ENCODE measurements at regions not wholly inside any gene's neighbourhood (a gene's known extent, or its start where the extent isn't known, plus 50 kb on each side); places are given as distances from the start of the nearest gene placed in this dataset.

GRCh38 chrX:30504309-30504708 lies 73.3 kb downstream of the TASL start:
- Histone ChIP-seq H3K27ac (ENCODE audit: low read length, poor library complexity, severe bottlenecking) (no peak overlapping the region), H2AK5ac (ENCODE audit: low read length, severe bottlenecking) (no peak overlapping the region), H4K91ac (ENCODE audit: low read length) (no peak overlapping the region), H3K9me3 (ENCODE audit: control insufficient read depth, low read length) (no peaks in the 10 kb centered on the region), H3K18ac (ENCODE audit: low read depth in 1 of 2, low read length in 2 of 2) (no peak overlapping the region), H2BK120ac (ENCODE audit: low read depth, low read length) (no peak overlapping the region), H3K4me3 (ENCODE audit: insufficient read depth in 1 of 2, low read depth in 1 of 2, low read length in 2 of 2) (no peak overlapping the region), H3K14ac (ENCODE audit: low read length in 2 of 2) (no peak overlapping the region), H3K36me3 (ENCODE audit: control insufficient read depth in 1 of 2, insufficient read depth in 2 of 2, low read depth in 1 of 2, low read length in 2 of 2) (no peaks in the 10 kb centered on the region), H4K8ac (ENCODE audit: low read length) (no peak overlapping the region), H3K4me2 (ENCODE audit: low read length, poor library complexity, severe bottlenecking) (no peak overlapping the region), H2AFZ (ENCODE audit: low read depth, low read length) (no peak overlapping the region), H3K4ac (ENCODE audit: low read depth in 1 of 2, low read length in 2 of 2) (no peak overlapping the region), H2BK5ac (ENCODE audit: low read depth, low read length, poor library complexity, severe bottlenecking) (no peak overlapping the region), H3K27me3 (ENCODE audit: control insufficient read depth in 1 of 2, insufficient read depth in 1 of 2, low read length in 2 of 2) (peaks cover 0 to 15% of the 10 kb centered on the region in 2 experiments), H2BK12ac (ENCODE audit: low read length in 2 of 2) (no peak overlapping the region), H3K9ac (ENCODE audit: low read length) (no peak overlapping the region), H3K79me1 (replicated peaks; ENCODE audit: low read length, poor library complexity, severe bottlenecking) (no peaks in the 10 kb centered on the region), H3K23ac (ENCODE audit: low read length in 2 of 2) (no peak overlapping the region), H2BK15ac (ENCODE audit: low read depth, poor library complexity, severe bottlenecking) (no peak overlapping the region), H3K4me1 (ENCODE audit: control insufficient read depth, insufficient read depth, low read depth, low read length) (no peaks in the 10 kb centered on the region)
- WGBS = 4% methylated on average over 2 of the region's 2 CpGs
- peak; percentile 42 for DNase-seq

DNA sequence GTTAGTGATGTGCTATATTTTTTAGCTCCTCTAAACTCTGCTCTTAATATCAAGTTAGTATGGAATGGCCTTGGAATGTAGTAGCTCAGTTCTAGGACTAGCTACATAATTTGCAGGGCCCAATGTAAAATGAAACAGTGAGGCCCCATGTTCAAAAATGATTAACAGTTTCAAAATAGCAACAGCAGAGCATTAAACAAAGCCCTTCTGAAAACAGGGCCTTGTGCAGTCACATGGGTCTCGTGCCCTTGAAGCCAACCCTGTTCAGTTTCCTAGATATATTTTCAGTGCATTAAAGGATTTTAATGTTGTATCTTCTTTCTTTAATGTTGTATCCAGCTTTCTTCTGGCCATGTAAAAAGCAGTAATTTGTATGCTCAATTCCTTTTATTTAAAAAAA lies 82.1 kb downstream of the TASL start:
- Histone ChIP-seq H3K27ac (ENCODE audit: low read length, poor library complexity, severe bottlenecking) (no peak overlapping the region), H3K27me3 (ENCODE audit: control insufficient read depth in 1 of 2, insufficient read depth in 1 of 2, low read length in 2 of 2) (peaks cover 0 to 15% of the 10 kb centered on the region in 2 experiments), H3K18ac (ENCODE audit: low read depth in 1 of 2, low read length in 2 of 2) (no peak overlapping the region), H3K9ac (ENCODE audit: low read length) (no peak overlapping the region), H2AFZ (ENCODE audit: low read depth, low read length) (no peak overlapping the region), H2BK15ac (ENCODE audit: low read depth, poor library complexity, severe bottlenecking) (no peak overlapping the region), H2BK5ac (ENCODE audit: low read depth, low read length, poor library complexity, severe bottlenecking) (no peak overlapping the region), H2AK5ac (ENCODE audit: low read length, severe bottlenecking) (no peak overlapping the region), H3K4me1 (ENCODE audit: control insufficient read depth, insufficient read depth, low read depth, low read length) (no peaks in the 10 kb centered on the region), H4K8ac (ENCODE audit: low read length) (no peak overlapping the region), H3K23ac (ENCODE audit: low read length in 2 of 2) (no peak overlapping the region), H3K4me3 (ENCODE audit: insufficient read depth in 1 of 2, low read depth in 1 of 2, low read length in 2 of 2) (no peak overlapping the region), H4K91ac (ENCODE audit: low read length) (no peak overlapping the region), H2BK120ac (ENCODE audit: low read depth, low read length) (no peak overlapping the region), H2BK12ac (ENCODE audit: low read length in 2 of 2) (no peak overlapping the region), H3K4me2 (ENCODE audit: low read length, poor library complexity, severe bottlenecking) (no peak overlapping the region), H3K4ac (ENCODE audit: low read depth in 1 of 2, low read length in 2 of 2) (no peak overlapping the region), H3K36me3 (ENCODE audit: control insufficient read depth in 1 of 2, insufficient read depth in 2 of 2, low read depth in 1 of 2, low read length in 2 of 2) (no peaks in the 10 kb centered on the region), H3K79me1 (replicated peaks; ENCODE audit: low read length, poor library complexity, severe bottlenecking) (no peaks in the 10 kb centered on the region), H3K14ac (ENCODE audit: low read length in 2 of 2) (no peak overlapping the region), H3K9me3 (ENCODE audit: control insufficient read depth, low read length) (no peaks in the 10 kb centered on the region)
- WGBS = no CpG with 5 or more reads among the region's 1 CpG
- DNase-seq = no peak

DNA sequence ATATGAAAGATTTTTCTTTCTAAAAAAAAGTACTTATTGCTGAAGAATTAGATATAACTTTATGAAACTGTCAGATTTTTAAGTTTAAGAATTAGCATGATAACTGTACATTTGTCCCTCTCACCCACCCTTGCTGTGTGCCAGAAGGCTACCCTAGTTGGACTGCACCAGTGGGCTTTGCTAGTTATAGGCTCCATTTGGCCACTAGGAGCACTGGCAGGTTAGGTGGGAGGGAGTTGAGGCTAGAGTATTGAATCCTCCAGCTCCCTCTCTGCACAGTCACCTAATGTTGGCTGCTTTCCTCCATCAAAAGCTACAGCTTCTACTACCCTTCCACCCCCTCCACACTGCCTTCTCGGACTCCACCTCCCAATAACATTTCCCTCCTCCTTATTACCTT lies 84.2 kb downstream of the TASL start:
- H4K8ac ChIP-seq (ENCODE audit: low read length) = no peak overlapping the region
- H2BK15ac ChIP-seq (ENCODE audit: low read depth, poor library complexity, severe bottlenecking) = no peak overlapping the region
- no peak overlapping the region for H2BK12ac ChIP-seq (ENCODE audit: low read length in 2 of 2)
- no peak overlapping the region for H3K27ac ChIP-seq (ENCODE audit: low read length, poor library complexity, severe bottlenecking)
- no peak overlapping the region for H3K18ac ChIP-seq (ENCODE audit: low read depth in 1 of 2, low read length in 2 of 2)
- 100% methylated on average over 1 of the region's 1 CpG for WGBS
- H2BK5ac ChIP-seq (ENCODE audit: low read depth, low read length, poor library complexity, severe bottlenecking) = no peak overlapping the region
- DNase-seq = no peak
- no peak overlapping the region for H4K91ac ChIP-seq (ENCODE audit: low read length)
- H3K9ac ChIP-seq (ENCODE audit: low read length) = no peak overlapping the region
- H3K4me3 ChIP-seq (ENCODE audit: insufficient read depth in 1 of 2, low read depth in 1 of 2, low read length in 2 of 2) = no peak overlapping the region
- no peak overlapping the region for H3K23ac ChIP-seq (ENCODE audit: low read length in 2 of 2)
- no peak overlapping the region for H3K4me2 ChIP-seq (ENCODE audit: low read length, poor library complexity, severe bottlenecking)
- no peaks in the 10 kb centered on the region for H3K4me1 ChIP-seq (ENCODE audit: control insufficient read depth, insufficient read depth, low read depth, low read length)
- no peak overlapping the region for H3K4ac ChIP-seq (ENCODE audit: low read depth in 1 of 2, low read length in 2 of 2)
- peaks cover 0 to 8% of the 10 kb centered on the region in 2 experiments for H3K27me3 ChIP-seq (ENCODE audit: control insufficient read depth in 1 of 2, insufficient read depth in 1 of 2, low read length in 2 of 2)
- H3K36me3 ChIP-seq (ENCODE audit: control insufficient read depth in 1 of 2, insufficient read depth in 2 of 2, low read depth in 1 of 2, low read length in 2 of 2) = no peaks in the 10 kb centered on the region
- H2BK120ac ChIP-seq (ENCODE audit: low read depth, low read length) = no peak overlapping the region
- no peak overlapping the region for H2AK5ac ChIP-seq (ENCODE audit: low read length, severe bottlenecking)
- H3K9me3 ChIP-seq (ENCODE audit: control insufficient read depth, low read length) = no peaks in the 10 kb centered on the region
- no peak overlapping the region for H3K14ac ChIP-seq (ENCODE audit: low read length in 2 of 2)
- no peaks in the 10 kb centered on the region for H3K79me1 ChIP-seq (replicated peaks; ENCODE audit: low read length, poor library complexity, severe bottlenecking)
- no peak overlapping the region for H2AFZ ChIP-seq (ENCODE audit: low read depth, low read length)

- H2BK120ac ChIP-seq (ENCODE audit: low read depth, low read length) = no peak overlapping the region
- H3K4me1 ChIP-seq (ENCODE audit: control insufficient read depth, insufficient read depth, low read depth, low read length) = no peaks in the 10 kb centered on the region
- H2AFZ ChIP-seq (ENCODE audit: low read depth, low read length) = no peak overlapping the region
- H4K8ac ChIP-seq (ENCODE audit: low read length) = no peak overlapping the region
- no peak overlapping the region for H3K4me2 ChIP-seq (ENCODE audit: low read length, poor library complexity, severe bottlenecking)
- H2BK5ac ChIP-seq (ENCODE audit: low read depth, low read length, poor library complexity, severe bottlenecking) = no peak overlapping the region
- no peaks in the 10 kb centered on the region for H3K9me3 ChIP-seq (ENCODE audit: control insufficient read depth, low read length)
- H2AK5ac ChIP-seq (ENCODE audit: low read length, severe bottlenecking) = no peak overlapping the region
- no peak overlapping the region for H3K9ac ChIP-seq (ENCODE audit: low read length)
- no peak overlapping the region for H4K91ac ChIP-seq (ENCODE audit: low read length)
- 100% methylated on average over 1 of the region's 2 CpGs for WGBS
- no peak overlapping the region for H3K23ac ChIP-seq (ENCODE audit: low read length in 2 of 2)
- H2BK12ac ChIP-seq (ENCODE audit: low read length in 2 of 2) = no peak overlapping the region
- H3K18ac ChIP-seq (ENCODE audit: low read depth in 1 of 2, low read length in 2 of 2) = no peak overlapping the region
- no peaks in the 10 kb centered on the region for H3K79me1 ChIP-seq (replicated peaks; ENCODE audit: low read length, poor library complexity, severe bottlenecking)
- no peak overlapping the region for H3K27ac ChIP-seq (ENCODE audit: low read length, poor library complexity, severe bottlenecking)
- H2BK15ac ChIP-seq (ENCODE audit: low read depth, poor library complexity, severe bottlenecking) = no peak overlapping the region
- H3K36me3 ChIP-seq (ENCODE audit: control insufficient read depth in 1 of 2, insufficient read depth in 2 of 2, low read depth in 1 of 2, low read length in 2 of 2) = no peaks in the 10 kb centered on the region
- H3K4ac ChIP-seq (ENCODE audit: low read depth in 1 of 2, low read length in 2 of 2) = no peak overlapping the region
- H3K14ac ChIP-seq (ENCODE audit: low read length in 2 of 2) = no peak overlapping the region
- H3K27me3 ChIP-seq (ENCODE audit: control insufficient read depth in 1 of 2, insufficient read depth in 1 of 2, low read length in 2 of 2) = no peaks in the 10 kb centered on the region
- H3K4me3 ChIP-seq (ENCODE audit: insufficient read depth in 1 of 2, low read depth in 1 of 2, low read length in 2 of 2) = no peak overlapping the region
- no peak for DNase-seq
Measured at GRCh38 chrX:30489323-30489722, 88.2 kb downstream of the TASL start.
